Superior temporal gyrus (tissue), 1 donor: ENCODE measurements at regions not wholly inside any gene's neighbourhood (a gene's known extent, or its start where the extent isn't known, plus 50 kb on each side); places are given as distances from the start of the nearest gene placed in this dataset.

Source experiments
- DNase-seq: peaks from one replicate; pipeline ENCODE4 v3.0.0-alpha.2; 2016; ENCODE audit errors: extremely low spot score

DNA sequence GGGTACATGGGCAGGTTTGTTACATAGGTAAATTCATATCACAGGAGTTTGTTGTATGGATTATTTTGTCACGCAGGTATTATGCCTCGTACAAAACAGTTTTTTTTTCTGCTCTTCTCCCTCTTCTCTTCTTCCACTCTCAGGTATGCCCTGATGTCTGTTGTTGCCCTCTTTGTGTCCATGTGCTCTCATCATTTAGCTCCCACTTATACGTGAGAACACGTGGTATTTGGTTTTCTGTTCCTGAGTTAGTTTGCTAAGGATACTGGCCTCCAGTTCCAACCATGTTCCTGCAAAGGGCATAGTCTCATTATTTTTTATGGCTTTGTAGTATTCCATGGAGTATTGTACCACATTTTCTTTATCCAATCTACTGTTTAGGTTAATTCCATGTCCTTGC, 65.7 kb downstream of the UNC5CL start:
- no peak for DNase-seq

DNA sequence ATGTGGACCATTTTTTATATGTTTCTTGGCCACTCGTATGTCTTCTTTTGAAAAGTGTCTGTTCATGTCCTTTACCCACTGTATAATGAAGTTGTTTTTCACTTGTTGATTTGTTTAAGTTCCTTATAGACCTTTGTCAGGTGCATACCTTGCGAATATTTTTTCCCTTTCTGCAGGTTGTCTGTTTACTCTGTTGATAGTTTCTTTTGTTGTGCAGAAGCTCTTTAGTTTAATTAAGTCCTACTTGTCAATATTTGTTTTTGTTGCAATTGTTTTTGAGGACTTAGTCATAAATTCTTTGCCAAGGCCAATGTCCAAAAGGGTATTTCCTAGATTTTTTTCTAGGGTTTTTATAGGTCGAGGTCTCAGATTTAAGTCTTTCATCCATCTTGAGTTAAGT, 66.2 kb downstream of the UNC5CL start:
- no peak for DNase-seq

DNA sequence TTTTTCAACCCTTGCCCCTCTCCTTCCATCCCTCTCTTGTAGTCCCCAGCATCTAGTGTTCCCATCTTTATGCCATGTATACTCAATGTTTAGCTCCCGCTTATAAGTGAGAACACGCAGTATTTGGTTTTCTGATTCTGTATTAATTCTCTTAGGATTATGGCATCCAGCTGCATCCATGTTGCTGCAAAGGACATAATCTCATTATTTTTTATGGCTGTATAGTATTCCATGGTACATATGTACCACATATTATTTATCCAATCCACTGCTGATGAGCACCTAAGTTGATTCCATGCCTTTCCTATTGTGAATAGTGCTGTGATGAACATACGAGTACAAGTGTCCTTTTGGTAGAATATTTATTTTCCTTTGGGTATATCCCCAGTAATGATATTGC, 66.8 kb downstream of the UNC5CL start:
- DNase-seq: no peak

DNA sequence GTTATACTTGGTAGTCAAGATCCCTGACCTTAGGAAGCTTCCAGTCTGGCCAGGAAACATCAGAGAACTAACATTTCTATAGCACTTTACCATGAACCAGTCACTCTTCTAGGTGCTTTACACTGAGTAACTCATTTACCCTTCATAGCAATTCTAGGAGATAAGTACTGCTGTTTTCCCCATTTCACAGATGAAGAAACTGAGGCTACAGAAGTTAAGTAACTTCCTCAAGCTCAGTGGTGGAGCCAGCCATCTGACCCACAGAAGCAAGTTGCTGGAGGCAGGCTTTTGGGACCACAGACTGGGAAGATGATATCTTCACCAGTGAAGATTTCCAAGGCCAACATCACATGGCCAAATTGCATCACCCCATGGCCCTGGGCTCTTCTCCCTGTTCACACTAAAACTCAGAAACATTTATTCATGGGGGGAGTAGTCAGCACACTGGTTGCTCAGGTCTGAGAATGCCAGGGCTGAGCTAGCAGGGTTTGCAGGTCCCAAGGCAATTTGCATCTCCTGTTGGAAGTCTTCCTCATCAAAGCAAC, 70.3 kb downstream of the UNC5CL start:
- no peak for DNase-seq

DNA sequence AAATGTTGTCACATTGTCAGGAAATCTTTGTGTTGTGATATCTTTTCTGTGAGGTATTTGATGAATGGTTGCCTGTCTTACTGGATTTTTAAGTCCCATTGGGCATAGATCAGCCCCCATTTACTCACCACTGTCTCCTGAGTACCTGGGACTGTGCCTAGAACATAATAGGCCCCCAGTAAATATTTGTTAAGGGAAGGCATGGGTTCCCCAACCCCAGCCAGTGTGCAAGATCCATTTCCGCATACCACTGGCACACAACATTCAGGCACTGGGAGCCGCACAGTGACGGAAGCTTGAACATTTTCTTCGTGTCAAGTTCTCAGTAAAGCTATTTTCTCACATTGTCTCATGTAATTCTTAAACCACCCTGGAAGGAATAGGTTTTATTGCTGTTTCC, 72.2 kb downstream of the UNC5CL start:
- DNase-seq: no peak

- DNase-seq: no peak
Observed at GRCh38 chr6:40965046-40965445, 74.0 kb downstream of the UNC5CL start.

GRCh38 chr6:40963019-40963418, 76.0 kb downstream of the UNC5CL start:
- no peak for DNase-seq

GRCh38 chr6:40962241-40962640, 76.8 kb downstream of the UNC5CL start:
- DNase-seq: no peak

DNA sequence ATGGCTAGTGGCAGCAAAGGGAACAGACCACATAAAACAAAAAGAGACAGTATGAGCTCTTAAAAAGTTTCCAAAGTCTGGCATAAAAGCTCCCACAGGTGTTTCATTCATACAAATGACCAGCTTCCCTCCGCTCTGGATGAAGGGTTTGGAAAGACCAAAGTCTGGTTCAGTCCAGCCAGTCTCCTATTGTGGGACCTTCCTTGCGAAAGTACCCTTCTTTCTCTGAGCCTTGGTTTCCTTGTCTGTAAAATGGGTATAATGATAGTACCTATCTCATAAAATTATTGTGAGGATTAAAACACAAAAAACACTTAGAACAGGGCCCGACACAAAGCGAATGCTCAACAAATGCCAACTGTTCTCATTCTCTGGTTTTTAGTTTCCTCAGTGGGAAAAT, 77.2 kb downstream of the UNC5CL start:
- no peak for DNase-seq

GRCh38 chr6:40960742-40961430, 78.1 kb downstream of the UNC5CL start:
- no peak for DNase-seq

- DNase-seq: no peak
Observed at GRCh38 chr6:40959781-40960327, 79.2 kb downstream of the UNC5CL start.

DNA sequence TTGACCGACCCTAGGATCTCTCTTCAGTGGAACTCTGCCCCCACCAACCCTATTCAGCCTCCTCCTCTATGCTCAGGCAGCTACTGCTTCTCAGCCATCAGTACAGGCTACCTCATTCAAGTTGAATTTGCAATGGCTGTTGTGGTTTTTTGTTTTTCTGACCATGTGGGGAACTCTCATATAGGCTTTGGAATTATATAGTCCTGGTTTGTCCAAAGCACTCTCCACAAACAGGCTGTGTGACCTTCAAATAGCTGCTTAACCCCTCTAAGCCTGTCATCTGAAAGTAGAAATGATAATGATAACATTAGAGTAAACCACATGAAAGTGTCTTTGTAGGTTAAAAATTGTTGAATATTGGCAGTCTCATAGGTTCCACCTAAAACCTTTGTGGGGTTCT, 80.3 kb downstream of the UNC5CL start:
- no peak for DNase-seq

DNA sequence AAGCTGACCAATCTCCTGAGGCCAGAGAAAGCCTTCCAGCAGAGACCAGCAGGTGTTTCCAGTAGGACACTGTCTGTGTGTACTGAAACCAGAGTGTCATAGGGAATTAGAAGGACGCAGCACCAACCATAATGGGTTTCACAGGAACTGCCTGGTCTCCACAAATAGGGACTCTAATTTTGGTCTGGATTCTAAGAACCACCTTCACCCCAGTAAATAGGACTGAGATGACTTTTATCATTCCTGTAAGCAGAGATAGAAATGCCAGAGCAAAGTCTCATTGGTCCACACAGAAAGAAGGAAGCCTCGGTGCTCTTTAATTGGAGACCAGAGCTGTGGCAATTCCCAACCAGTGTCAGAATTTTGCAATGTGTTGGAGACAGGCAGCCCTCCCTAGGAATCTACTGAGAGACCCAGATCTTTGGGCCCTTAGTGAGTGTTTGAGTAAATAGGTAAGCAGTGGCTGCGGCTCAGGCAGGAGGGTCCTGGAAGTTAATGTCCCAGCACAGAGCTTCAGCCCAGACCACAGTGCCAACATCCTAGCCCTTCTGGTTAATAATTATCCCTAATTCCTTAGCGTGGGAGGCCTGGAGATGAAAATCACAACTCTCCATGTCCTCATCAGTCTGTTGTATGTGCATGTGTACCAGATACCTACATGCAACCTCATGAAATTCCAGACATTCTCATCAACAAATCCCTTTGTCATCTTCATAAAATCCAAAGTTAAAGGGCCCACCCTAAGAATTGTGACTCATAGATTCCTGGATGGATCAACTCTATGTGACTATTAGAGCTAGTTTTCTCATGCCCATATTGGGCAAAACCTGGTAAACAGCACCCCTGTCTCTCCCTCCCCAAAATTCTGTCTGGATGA, 81.2 kb downstream of the UNC5CL start:
- DNase-seq: no peak

DNA sequence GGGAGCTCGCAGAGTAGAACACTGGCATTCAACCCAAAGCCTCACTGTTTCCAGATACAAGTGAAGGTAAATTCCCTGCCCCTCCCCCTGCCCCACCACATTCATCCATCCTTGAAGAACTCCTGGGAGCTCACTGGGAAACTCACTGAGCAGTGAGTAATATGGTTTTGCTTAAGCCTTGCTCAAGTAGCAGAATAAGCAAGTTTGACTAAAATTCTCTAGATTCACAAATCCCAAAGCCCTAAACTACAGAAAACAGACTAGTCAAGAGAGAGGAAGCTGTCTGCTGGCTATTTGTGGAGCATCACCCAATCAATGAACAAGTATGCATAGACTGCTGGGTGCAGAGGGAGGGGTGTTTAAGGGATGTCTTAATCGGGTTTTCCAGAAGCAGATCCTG, 82.1 kb downstream of the UNC5CL start:
- no peak for DNase-seq

DNA sequence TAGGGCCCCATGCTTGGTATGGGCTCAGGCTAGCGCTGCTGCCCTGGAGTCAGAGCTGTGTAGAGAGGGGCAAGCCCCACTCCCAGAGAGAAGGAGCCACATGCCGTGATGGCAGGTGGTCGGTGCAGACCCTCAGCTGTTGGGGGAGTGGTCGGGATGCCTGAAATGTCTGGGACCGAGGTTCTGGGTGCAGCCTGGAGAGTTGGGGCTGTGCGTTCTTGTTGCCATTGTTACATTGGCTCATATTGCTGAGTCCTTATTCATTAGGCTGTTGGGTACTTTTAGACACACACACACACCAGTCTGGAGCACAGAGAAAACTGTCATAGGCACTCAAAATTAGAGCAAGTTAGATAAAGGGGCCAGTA, 83.9 kb downstream of the UNC5CL start:
- DNase-seq: no peak

GRCh38 chr6:40954446-40955177, 84.4 kb downstream of the UNC5CL start:
- DNase-seq: no peak

GRCh38 chr6:40953486-40953885, 85.5 kb downstream of the UNC5CL start:
- no peak for DNase-seq

DNA sequence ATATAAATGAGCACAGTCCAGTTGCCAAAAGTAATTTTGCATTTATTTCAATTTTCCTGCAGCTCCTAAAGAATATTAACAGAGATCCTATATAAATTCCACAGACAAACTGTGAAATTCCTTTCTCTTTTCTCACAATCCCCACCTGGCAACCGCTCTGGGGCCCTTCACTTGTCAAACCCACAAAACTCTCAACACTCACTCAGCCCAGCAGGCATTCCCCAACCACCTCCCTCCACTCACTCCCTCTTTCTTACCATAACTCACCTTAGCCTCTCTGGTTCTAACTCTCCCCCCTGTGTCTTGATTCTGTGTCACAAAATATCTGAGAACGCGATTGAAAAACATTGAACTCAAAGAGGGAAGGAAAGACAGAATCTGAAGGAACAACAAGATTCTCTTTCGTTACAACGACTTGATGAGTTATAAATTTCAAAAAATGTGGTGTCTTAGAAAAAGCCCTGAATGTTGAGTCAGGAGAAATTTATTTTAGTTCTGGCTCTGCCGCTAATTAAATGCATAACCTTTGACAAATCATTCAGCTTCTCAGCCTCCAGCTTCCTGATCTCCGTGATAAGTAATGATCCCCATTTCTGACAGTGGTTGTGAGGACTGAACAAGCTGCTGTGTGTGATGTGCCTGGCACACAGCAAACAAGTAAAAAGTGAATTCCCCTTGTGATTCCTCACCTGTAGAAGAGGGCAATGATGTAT, 87.9 kb downstream of the UNC5CL start:
- no peak for DNase-seq

- no peak for DNase-seq
Observed at GRCh38 chr6:40948570-40948969, 90.5 kb downstream of the UNC5CL start.

DNA sequence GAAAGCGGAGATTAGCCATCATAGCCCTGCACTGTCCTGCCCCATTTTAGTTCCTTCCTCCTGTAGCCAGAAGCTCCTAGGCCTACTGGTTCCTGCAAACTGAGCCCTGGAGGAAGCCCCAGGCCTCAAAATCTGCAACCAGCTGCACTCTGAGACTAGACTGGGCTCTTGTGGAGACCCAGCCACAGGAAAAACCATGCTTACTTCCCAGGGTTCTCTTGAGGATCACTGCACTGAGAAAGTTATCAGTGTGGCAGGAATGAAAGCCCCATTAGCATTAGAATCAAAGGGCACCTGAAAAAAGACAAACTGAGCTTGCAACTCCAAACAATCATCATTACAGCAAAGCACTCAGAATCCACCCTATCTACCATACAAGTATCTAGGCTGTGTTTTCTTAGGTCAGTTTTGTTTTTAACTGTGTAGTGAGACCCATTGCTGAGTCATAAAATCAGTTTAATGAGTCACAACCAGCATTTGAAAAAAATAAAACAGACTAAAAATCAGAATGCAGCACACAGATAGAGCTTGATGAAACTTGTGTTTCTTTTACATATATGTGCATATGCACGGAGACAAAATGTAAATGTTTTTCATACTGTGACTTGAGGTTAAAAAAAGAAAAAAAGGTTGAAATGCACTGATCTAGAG, 91.0 kb downstream of the UNC5CL start:
- DNase-seq: no peak

- no peak for DNase-seq
Observed at GRCh38 chr6:40946738-40947301, 92.2 kb downstream of the UNC5CL start.
